ENCODE measurements at regions not wholly inside any gene's neighbourhood (a gene's known extent, or its start where the extent isn't known, plus 50 kb on each side); places are given as distances from the start of the nearest gene placed in this dataset.

GRCh38 chr6:67237277-67237676, 1397.8 kb upstream of the ADGRB3 start:
- TF ChIP-seq CTCF (IDR thresholded peaks at IDR 0.05; ENCODE audit: poor library complexity) (no peak), EZH2phosphoT487 (IDR thresholded peaks at IDR 0.05; ENCODE audit: low read depth, severe bottlenecking, unreplicated experiment) (no peak), EZH2 (IDR thresholded peaks at IDR 0.05; ENCODE audit: borderline replicate concordance) (no peak)

Measured in hepatocyte (in vitro differentiated cells).